NCI-H1930 (cell line): ENCODE measurements at regions not wholly inside any gene's neighbourhood (a gene's known extent, or its start where the extent isn't known, plus 50 kb on each side); places are given as distances from the start of the nearest gene placed in this dataset.
"Not testable (repeated sequence)": the region's sequence is repeated elsewhere in the genome, so short reads cannot be mapped to it uniquely, and the experiment has no call there.

Experiments
- DNase-seq, 2 experiments: peaks; one replicate each; lab custom pipeline; 2025; lab: John Stamatoyannopoulos, UW

- not testable (repeated sequence) for DNase-seq
Measured at GRCh38 chr9:42434844-42435714, 251.6 kb downstream of the SPATA31A6 start.

- not testable (repeated sequence) for DNase-seq
Measured at GRCh38 chr9:42435715-42436342, 252.4 kb downstream of the SPATA31A6 start.

GRCh38 chr9:42437057-42437759 is 253.7 kb downstream of the SPATA31A6 start:
- not testable (repeated sequence) for DNase-seq

GRCh38 chr9:42442680-42443079 is 259.2 kb downstream of the SPATA31A6 start:
- not testable (repeated sequence) for DNase-seq

- DNase-seq: not testable (repeated sequence)
Measured at GRCh38 chr9:42443414-42443813, 260.0 kb downstream of the SPATA31A6 start.

GRCh38 chr9:42461436-42461835 is 278.0 kb downstream of the SPATA31A6 start:
- DNase-seq: not testable (repeated sequence)

GRCh38 chr9:42461863-42462262 is 278.4 kb downstream of the SPATA31A6 start:
- not testable (repeated sequence) for DNase-seq

GRCh38 chr9:42463981-42464380 is 280.5 kb downstream of the SPATA31A6 start:
- not testable (repeated sequence) for DNase-seq

GRCh38 chr9:42470577-42470976 is 287.1 kb downstream of the SPATA31A6 start:
- not testable (repeated sequence) for DNase-seq

- not testable (repeated sequence) for DNase-seq
Measured at GRCh38 chr9:42490989-42491388, 307.5 kb downstream of the SPATA31A6 start.

GRCh38 chr9:42502620-42503264 is 319.3 kb downstream of the SPATA31A6 start:
- DNase-seq: not testable (repeated sequence)

- DNase-seq: not testable (repeated sequence)
Measured at GRCh38 chr9:42508111-42508510, 324.7 kb downstream of the SPATA31A6 start.

GRCh38 chr9:42513535-42513934 is 330.1 kb downstream of the SPATA31A6 start:
- not testable (repeated sequence) for DNase-seq

GRCh38 chr9:42534325-42534983 is 351.0 kb downstream of the SPATA31A6 start:
- DNase-seq: not testable (repeated sequence)

GRCh38 chr9:42534984-42535325 is 351.5 kb downstream of the SPATA31A6 start:
- DNase-seq: not testable (repeated sequence)

GRCh38 chr9:42550789-42551357 is 367.4 kb downstream of the SPATA31A6 start:
- not testable (repeated sequence) for DNase-seq

GRCh38 chr9:42568530-42568929 is 385.1 kb downstream of the SPATA31A6 start:
- not testable (repeated sequence) for DNase-seq

- DNase-seq: not testable (repeated sequence)
Measured at GRCh38 chr9:42568942-42569556, 385.6 kb downstream of the SPATA31A6 start.

- DNase-seq: not testable (repeated sequence)
Measured at GRCh38 chr9:42577851-42578250, 394.4 kb downstream of the SPATA31A6 start.
